Esophagus squamous epithelium (tissue), 5 donors: ENCODE measurements at regions not wholly inside any gene's neighbourhood (a gene's known extent, or its start where the extent isn't known, plus 50 kb on each side); places are given as distances from the start of the nearest gene placed in this dataset.
"Not testable (repeated sequence)": the region's sequence is repeated elsewhere in the genome, so short reads cannot be mapped to it uniquely, and the experiment has no call there.

ENCODE experiments used
- DNase-seq: peaks from one replicate; lab custom pipeline; 2025; lab: John Stamatoyannopoulos, UW
- H3K27ac ChIP-seq, 4 donors: fragments of 200-600 bp; sonication (generic); one replicate each; pipeline ENCODE4 v1.5.1; 2016 to 2019; ENCODE audit warnings: mild to moderate bottlenecking in 1 of 4
- H3K27me3 ChIP-seq, 4 donors: fragments of 200-600 bp; sonication (generic); 1 replicate in 3 of 4; 2 replicates in 1 of 4; pipeline versions ENCODE4 v1.5.1 to v1.6.0; 2017 to 2021; ENCODE audit warnings: antibody characterized with exemption in 1 of 4
- H3K36me3 ChIP-seq, 3 donors: fragments of 200-600 bp; sonication (generic); one replicate each; pipeline ENCODE4 v1.5.1; 2016 to 2019
- H3K4me1 ChIP-seq, 3 donors: fragments of 200-600 bp; sonication (generic); one replicate each; pipeline ENCODE4 v1.5.1; 2017 to 2019
- H3K4me3 ChIP-seq, 4 donors: fragments of 200-600 bp; sonication (generic); 1 replicate in 3 of 4; 2 replicates in 1 of 4; pipeline ENCODE4 v1.5.1; 2016 to 2019; ENCODE audit warnings: mild to moderate bottlenecking in 2 of 4, moderate library complexity in 1 of 4
- H3K9me3 ChIP-seq, 3 donors: fragments of 200-600 bp; sonication (generic); one replicate each; pipeline ENCODE4 v1.5.1; 2016 to 2019
- POLR2A ChIP-seq, 4 donors: fragments of 450-650 bp; IDR thresholded peaks; one replicate each; pipeline ENCODE4 v1.6.1; 2017; ENCODE audit warnings: antibody characterized with exemption in 4 of 4, mild to moderate bottlenecking in 4 of 4, moderate library complexity in 3 of 4
- WGBS, 2 donors: methylation state at CpG; one replicate each; pipeline ENCODE4 v1.1.5; 2018; 5-methylcytosine and 5-hydroxymethylcytosine counted together
- intact Hi-C: fragments of 100-400 bp; cut with DNase I; formaldehyde crosslinking; loops from one replicate; pipeline ENCODE4 v1.15.0; 2022
- TF ChIP-seq, protein P1 (sequence below), 6 experiments: fragments of 450-650 bp in 4 of 6; fragments of 200-600 bp in 2 of 6; sonication (generic) in 2 of 6; IDR thresholded peaks; one replicate each; pipeline ENCODE4 v1.5.1; 2016 to 2019; ENCODE audit warnings: antibody characterized with exemption in 6 of 6, mild to moderate bottlenecking in 4 of 6, moderate library complexity in 4 of 6
- donor health status: DM: yes; HTN: yes; CAD: no.

- WGBS, 2 donors: 15 to 54% methylated on average over 12 to 17 of the region's 23 CpGs
- Histone ChIP-seq H3K27ac (peak overlapping the region; percentile 79 to 91 (median 84)), H3K9me3 (no peaks in the 10 kb centered on the region), H3K36me3 (no peaks in the 10 kb centered on the region), H3K27me3 (no peaks in the 10 kb centered on the region), H3K4me1 (peaks cover 6 to 77% (median 52%) of the 10 kb centered on the region in 3 donors), H3K4me3 (no peak overlapping the region)
- no peak for TF ChIP-seq POLR2A (IDR thresholded peaks at IDR 0.05)
- TF ChIP-seq, protein P1, sequence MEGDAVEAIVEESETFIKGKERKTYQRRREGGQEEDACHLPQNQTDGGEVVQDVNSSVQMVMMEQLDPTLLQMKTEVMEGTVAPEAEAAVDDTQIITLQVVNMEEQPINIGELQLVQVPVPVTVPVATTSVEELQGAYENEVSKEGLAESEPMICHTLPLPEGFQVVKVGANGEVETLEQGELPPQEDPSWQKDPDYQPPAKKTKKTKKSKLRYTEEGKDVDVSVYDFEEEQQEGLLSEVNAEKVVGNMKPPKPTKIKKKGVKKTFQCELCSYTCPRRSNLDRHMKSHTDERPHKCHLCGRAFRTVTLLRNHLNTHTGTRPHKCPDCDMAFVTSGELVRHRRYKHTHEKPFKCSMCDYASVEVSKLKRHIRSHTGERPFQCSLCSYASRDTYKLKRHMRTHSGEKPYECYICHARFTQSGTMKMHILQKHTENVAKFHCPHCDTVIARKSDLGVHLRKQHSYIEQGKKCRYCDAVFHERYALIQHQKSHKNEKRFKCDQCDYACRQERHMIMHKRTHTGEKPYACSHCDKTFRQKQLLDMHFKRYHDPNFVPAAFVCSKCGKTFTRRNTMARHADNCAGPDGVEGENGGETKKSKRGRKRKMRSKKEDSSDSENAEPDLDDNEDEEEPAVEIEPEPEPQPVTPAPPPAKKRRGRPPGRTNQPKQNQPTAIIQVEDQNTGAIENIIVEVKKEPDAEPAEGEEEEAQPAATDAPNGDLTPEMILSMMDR (IDR thresholded peaks at IDR 0.05): no peak
- intact Hi-C loops: no loop called here
- no peak for DNase-seq
Observed at GRCh38 chr21:39004634-39005501, 178.4 kb downstream of the PSMG1 start.

DNA sequence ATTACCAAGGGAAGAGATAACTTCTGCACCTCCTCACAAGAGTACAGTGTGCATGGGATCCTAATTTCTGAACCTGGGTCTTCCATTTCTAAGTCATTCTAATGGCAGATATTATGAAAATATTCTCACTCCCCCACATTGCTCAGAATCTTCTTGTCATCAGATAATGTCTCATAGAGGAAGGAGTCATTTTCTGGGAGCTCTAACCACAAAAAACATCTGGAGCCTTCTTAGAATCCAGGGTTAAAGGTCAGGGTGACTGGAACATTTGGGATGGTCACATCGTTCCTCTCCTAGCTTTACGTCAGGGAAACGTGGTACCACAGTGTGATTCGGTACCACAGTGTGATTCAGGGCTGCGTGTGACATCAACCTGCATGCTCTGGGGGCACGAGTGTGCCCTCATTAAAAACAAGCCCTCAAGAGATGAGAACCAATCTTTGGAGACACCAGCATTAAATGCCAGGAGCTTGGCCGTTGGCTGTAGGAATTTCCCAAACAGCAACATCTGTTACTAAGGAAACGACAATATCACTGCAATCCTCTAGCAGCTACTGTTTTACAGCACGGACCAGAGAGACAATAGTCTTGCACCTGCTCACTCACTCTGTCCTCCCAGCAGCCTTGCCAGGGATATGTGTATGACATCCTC lies 179.1 kb downstream of the PSMG1 start:
- no peaks in the 10 kb centered on the region for H3K9me3 ChIP-seq
- WGBS, 2 donors: 19 to 56% methylated on average over 8 of the region's 9 CpGs
- intact Hi-C loops: no loop called here
- TF ChIP-seq, protein P1 (IDR thresholded peaks at IDR 0.05): no peak
- TF ChIP-seq POLR2A (IDR thresholded peaks at IDR 0.05): peak in 1 of 4 donors; percentile 12
- H3K4me3 ChIP-seq: no peak overlapping the region
- no peaks in the 10 kb centered on the region for H3K36me3 ChIP-seq
- peaks cover 6 to 75% (median 52%) of the 10 kb centered on the region in 3 donors for H3K4me1 ChIP-seq
- no peak for DNase-seq
- H3K27me3 ChIP-seq: no peaks in the 10 kb centered on the region
- H3K27ac ChIP-seq: peak overlapping the region; percentile 79 to 91 (median 84)

- TF ChIP-seq, protein P1 (IDR thresholded peaks at IDR 0.05): no peak
- Histone ChIP-seq H3K27ac (no peak overlapping the region), H3K4me1 (peaks cover 6 to 55% (median 37%) of the 10 kb centered on the region in 3 donors), H3K36me3 (no peaks in the 10 kb centered on the region), H3K27me3 (no peaks in the 10 kb centered on the region), H3K4me3 (no peak overlapping the region), H3K9me3 (no peaks in the 10 kb centered on the region)
- 62 to 80% methylated on average over 4 of the region's 5 CpGs for WGBS, 2 donors
- no peak for DNase-seq
- intact Hi-C loops: no loop called here
Observed at GRCh38 chr21:39001341-39001740, 181.9 kb downstream of the PSMG1 start.

DNA sequence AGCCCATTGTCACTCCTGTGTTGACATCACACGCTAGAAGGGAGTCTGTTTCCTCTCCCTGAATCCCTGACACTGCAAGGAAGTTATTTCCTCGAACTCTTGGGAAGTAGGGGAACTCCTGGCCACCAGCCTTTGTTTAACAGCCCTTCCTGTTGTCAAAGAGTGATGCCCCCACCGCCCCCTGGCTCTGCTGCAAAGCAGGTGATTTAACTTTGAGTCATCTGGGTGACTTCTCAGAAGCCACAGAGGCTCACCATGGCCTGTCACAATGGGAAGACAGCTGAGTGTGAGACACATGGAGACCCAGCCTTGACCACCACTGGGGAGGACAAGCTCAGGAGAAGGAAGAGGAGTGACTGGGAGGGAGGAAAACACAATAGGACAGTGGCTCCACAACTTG lies 182.8 kb downstream of the PSMG1 start:
- peaks cover 4 to 55% (median 33%) of the 10 kb centered on the region in 3 donors for H3K4me1 ChIP-seq
- intact Hi-C loops: no loop called here
- DNase-seq: no peak
- H3K4me3 ChIP-seq: no peak overlapping the region
- H3K27me3 ChIP-seq: no peaks in the 10 kb centered on the region
- WGBS, 2 donors: 60 to 100% methylated on average over 1 of the region's 3 CpGs
- H3K36me3 ChIP-seq: no peaks in the 10 kb centered on the region
- peak overlapping the region in 3 of 4 donors; percentile 28 to 75 (median 45) for H3K27ac ChIP-seq
- H3K9me3 ChIP-seq: no peaks in the 10 kb centered on the region
- no peak for TF ChIP-seq POLR2A (IDR thresholded peaks at IDR 0.05)
- TF ChIP-seq, protein P1 (IDR thresholded peaks at IDR 0.05): no peak

- Histone ChIP-seq H3K4me1 (peaks cover under 1 to 55% (median 27%) of the 10 kb centered on the region in 3 donors), H3K4me3 (no peak overlapping the region), H3K36me3 (no peaks in the 10 kb centered on the region), H3K9me3 (no peaks in the 10 kb centered on the region), H3K27me3 (no peaks in the 10 kb centered on the region), H3K27ac (no peak overlapping the region)
- WGBS, 2 donors: 77 to 82% methylated on average over 3 of the region's 3 CpGs
- TF ChIP-seq POLR2A (IDR thresholded peaks at IDR 0.05): no peak
- TF ChIP-seq, protein P1 (IDR thresholded peaks at IDR 0.05): no peak
- DNase-seq: no peak
- intact Hi-C loops: no loop called here
Observed at GRCh38 chr21:38999161-38999560, 184.1 kb downstream of the PSMG1 start.

DNA sequence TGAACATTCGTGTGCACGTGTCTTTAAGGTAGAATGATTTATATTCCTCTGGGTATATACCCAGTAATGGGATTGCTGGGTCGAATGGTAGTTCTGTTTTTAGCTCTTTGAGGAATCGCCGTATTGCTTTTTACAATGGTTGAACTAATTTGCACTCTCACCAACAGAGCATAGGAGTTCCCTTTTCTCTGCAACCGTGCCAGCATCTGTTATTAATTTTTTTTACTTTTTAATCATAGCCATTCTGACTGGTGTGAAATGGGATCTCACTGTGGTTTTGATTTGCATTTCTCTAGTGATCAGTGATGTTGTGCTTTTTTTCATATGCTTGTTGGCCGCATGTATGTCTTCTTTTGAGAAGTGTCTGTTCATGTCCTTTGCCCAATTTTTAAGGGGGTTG lies 185.0 kb downstream of the PSMG1 start:
- H3K27me3 ChIP-seq, intact Hi-C loops, H3K27ac ChIP-seq, H3K4me3 ChIP-seq, H3K36me3 ChIP-seq, H3K9me3 ChIP-seq, DNase-seq: not testable (repeated sequence)
- H3K4me1 ChIP-seq: peaks cover 6 to 55% (median 28%) of the 10 kb centered on the region in 3 donors
- WGBS, 2 donors: 68 to 81% methylated on average over 7 of the region's 7 CpGs

- DNase-seq, H3K27ac ChIP-seq, H3K27me3 ChIP-seq, H3K9me3 ChIP-seq, H3K4me3 ChIP-seq, H3K36me3 ChIP-seq, intact Hi-C loops: not testable (repeated sequence)
- WGBS, 2 donors: 74 to 76% methylated on average over 3 of the region's 3 CpGs
- peaks cover 6 to 55% (median 33%) of the 10 kb centered on the region in 3 donors for H3K4me1 ChIP-seq
Observed at GRCh38 chr21:38997843-38998175, 185.4 kb downstream of the PSMG1 start.
